GM19463 (cell line): ENCODE measurements at regions not wholly inside any gene's neighbourhood (a gene's known extent, or its start where the extent isn't known, plus 50 kb on each side); places are given as distances from the start of the nearest gene placed in this dataset.
A peak's percentile ranks its signal among the peaks of the same experiment; 100 is the strongest.
"Not testable (repeated sequence)": the region's sequence is repeated elsewhere in the genome, so short reads cannot be mapped to it uniquely, and the experiment has no call there.

Experiments used
- ATAC-seq: cut with Tn5 transposase; IDR thresholded peaks from one replicate; pipeline ENCODE4 v1.9.1; 2021; ENCODE audit warnings: mild to moderate bottlenecking, moderate library complexity; ENCODE audit not compliant: unreplicated experiment

GRCh38 chr18:24613896-24614640 is 153.6 kb downstream of the HRH4 start:
- no peak for ATAC-seq

- no peak for ATAC-seq
Observed at GRCh38 chr18:24616653-24617052, 156.2 kb downstream of the HRH4 start.

- ATAC-seq: not testable (repeated sequence)
Observed at GRCh38 chr18:24624421-24624820, 164.0 kb downstream of the HRH4 start.

GRCh38 chr18:24627644-24628315 is 167.3 kb downstream of the HRH4 start:
- ATAC-seq: no peak

- ATAC-seq: no peak
Observed at GRCh38 chr18:24628326-24628725, 167.9 kb downstream of the HRH4 start.

GRCh38 chr18:24629921-24630320 is 169.5 kb downstream of the HRH4 start:
- no peak for ATAC-seq

- ATAC-seq: no peak
Observed at GRCh38 chr18:24630346-24630880, 170.0 kb downstream of the HRH4 start.

GRCh38 chr18:24631243-24632025 is 171.0 kb downstream of the HRH4 start:
- ATAC-seq: no peak

- no peak for ATAC-seq
Observed at GRCh38 chr18:24632158-24632988, 171.9 kb downstream of the HRH4 start.

- ATAC-seq: no peak
Observed at GRCh38 chr18:24633121-24633520, 172.7 kb downstream of the HRH4 start.

GRCh38 chr18:24649571-24649970 is 189.1 kb downstream of the HRH4 start:
- no peak for ATAC-seq

GRCh38 chr18:24651434-24651833 is 191.0 kb downstream of the HRH4 start:
- ATAC-seq: no peak

- no peak for ATAC-seq
Observed at GRCh38 chr18:24656050-24656449, 195.6 kb downstream of the HRH4 start.

GRCh38 chr18:24656551-24657443 is 196.4 kb downstream of the HRH4 start:
- ATAC-seq: no peak

GRCh38 chr18:24657444-24657842 is 197.0 kb downstream of the HRH4 start:
- no peak for ATAC-seq

GRCh38 chr18:24658302-24658701 is 197.9 kb downstream of the HRH4 start:
- ATAC-seq: no peak

- peak; percentile 44 for ATAC-seq
Observed at GRCh38 chr18:24659827-24660720, 199.6 kb downstream of the HRH4 start.

- no peak for ATAC-seq
Observed at GRCh38 chr18:24660956-24661355, 200.5 kb downstream of the HRH4 start.

GRCh38 chr18:24662412-24662821 is 202.0 kb downstream of the HRH4 start:
- ATAC-seq: no peak
